ENCODE measurements at regions not wholly inside any gene's neighbourhood (a gene's known extent, or its start where the extent isn't known, plus 50 kb on each side); places are given as distances from the start of the nearest gene placed in this dataset.
A peak's percentile ranks its signal among the peaks of the same experiment; 100 is the strongest.

DNA sequence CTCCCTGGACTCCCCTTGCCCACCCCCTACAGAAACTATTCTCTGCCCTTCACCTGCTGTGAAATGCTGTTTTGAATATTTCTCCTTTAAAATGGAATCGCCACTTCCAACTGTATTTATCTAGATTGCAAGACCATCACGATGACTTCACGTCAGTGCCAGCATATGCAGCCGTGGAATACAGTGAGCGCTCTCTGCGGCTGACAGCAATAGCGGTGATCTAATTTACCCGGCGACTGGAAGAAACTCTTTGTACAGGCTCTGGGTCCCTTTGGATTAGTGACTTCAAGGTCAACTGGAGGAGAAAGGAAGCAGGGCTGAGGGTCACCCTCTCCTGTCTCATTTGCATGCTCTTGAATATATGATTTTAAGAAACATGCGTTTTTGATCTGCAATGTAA, 192.0 kb downstream of the IRX1 start:
- TF ChIP-seq, protein P1, sequence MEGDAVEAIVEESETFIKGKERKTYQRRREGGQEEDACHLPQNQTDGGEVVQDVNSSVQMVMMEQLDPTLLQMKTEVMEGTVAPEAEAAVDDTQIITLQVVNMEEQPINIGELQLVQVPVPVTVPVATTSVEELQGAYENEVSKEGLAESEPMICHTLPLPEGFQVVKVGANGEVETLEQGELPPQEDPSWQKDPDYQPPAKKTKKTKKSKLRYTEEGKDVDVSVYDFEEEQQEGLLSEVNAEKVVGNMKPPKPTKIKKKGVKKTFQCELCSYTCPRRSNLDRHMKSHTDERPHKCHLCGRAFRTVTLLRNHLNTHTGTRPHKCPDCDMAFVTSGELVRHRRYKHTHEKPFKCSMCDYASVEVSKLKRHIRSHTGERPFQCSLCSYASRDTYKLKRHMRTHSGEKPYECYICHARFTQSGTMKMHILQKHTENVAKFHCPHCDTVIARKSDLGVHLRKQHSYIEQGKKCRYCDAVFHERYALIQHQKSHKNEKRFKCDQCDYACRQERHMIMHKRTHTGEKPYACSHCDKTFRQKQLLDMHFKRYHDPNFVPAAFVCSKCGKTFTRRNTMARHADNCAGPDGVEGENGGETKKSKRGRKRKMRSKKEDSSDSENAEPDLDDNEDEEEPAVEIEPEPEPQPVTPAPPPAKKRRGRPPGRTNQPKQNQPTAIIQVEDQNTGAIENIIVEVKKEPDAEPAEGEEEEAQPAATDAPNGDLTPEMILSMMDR (IDR thresholded peaks at IDR 0.05; ENCODE audit: borderline replicate concordance, extremely low read depth, insufficient read depth) = no peak
- Histone ChIP-seq H3K36me3 (ENCODE audit: control insufficient read depth in 2 of 3, insufficient read depth in 3 of 3, low read length in 3 of 3) (peaks cover 0 to 2% (median 0%) of the 10 kb centered on the region in 3 donors), H3K4me1 (ENCODE audit: control insufficient read depth in 2 of 3, insufficient read depth in 2 of 3, low read depth in 1 of 3, low read length in 3 of 3) (no peaks in the 10 kb centered on the region), H3K27me3 (ENCODE audit: control insufficient read depth, insufficient read depth, low read length) (no peaks in the 10 kb centered on the region), H3K27ac (ENCODE audit: low read depth in 2 of 2, low read length in 2 of 2) (no peak overlapping the region), H3K4me3 (ENCODE audit: low read length in 3 of 3) (no peak overlapping the region), H3K9me3 (ENCODE audit: control insufficient read depth in 2 of 3, insufficient read depth in 1 of 3, low read length in 3 of 3) (peaks cover 0 to 7% (median 2%) of the 10 kb centered on the region in 3 donors), H3K9ac (ENCODE audit: low read length in 3 of 3) (no peak overlapping the region)
- DNase-seq = peak in 2 of 5 donors; percentile 1 to 8
- FAIRE-seq = no peak
- intact Hi-C loops (cut with DNase I) = no loop called here

DNA sequence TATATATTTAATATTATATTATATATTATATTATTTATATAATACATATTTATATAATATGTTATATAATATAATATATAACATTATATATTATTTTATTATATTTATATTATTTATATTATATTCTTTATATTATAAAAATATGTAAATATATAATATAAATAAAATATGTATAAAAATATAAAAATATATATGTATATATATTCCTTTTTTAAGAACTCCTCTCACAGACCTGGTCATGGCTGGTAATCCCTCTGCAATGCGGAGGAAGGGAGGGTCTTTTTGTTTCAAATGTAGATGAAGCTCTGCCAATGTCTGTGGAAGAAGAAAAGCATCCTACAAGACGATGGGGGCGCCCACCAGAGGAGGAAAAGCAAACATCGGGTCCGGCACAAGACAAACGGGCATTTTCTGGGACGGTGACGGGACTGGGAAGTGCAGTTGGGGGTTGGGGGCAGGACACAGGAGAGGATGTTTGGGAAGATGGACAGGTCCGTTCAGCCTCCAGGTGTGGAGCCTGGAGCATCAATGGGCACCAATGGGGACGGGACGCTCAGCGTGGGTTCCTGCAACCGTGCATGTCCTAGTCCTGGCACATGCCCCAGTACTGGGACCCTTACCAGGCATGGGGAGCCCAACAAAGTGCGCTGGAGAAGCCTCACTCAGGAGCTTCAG, 194.0 kb downstream of the IRX1 start:
- H3K27ac ChIP-seq (ENCODE audit: low read depth in 2 of 2, low read length in 2 of 2) = no peak overlapping the region
- FAIRE-seq (peak; percentile 99), DNase-seq (no peak)
- TF ChIP-seq, protein P1 (IDR thresholded peaks at IDR 0.05; ENCODE audit: borderline replicate concordance, extremely low read depth, insufficient read depth) = no peak
- peaks cover 0 to 7% (median 2%) of the 10 kb centered on the region in 3 donors for H3K9me3 ChIP-seq (ENCODE audit: control insufficient read depth in 2 of 3, insufficient read depth in 1 of 3, low read length in 3 of 3)
- no peaks in the 10 kb centered on the region for H3K27me3 ChIP-seq (ENCODE audit: control insufficient read depth, insufficient read depth, low read length)
- H3K4me1 ChIP-seq (ENCODE audit: control insufficient read depth in 2 of 3, insufficient read depth in 2 of 3, low read depth in 1 of 3, low read length in 3 of 3) = no peaks in the 10 kb centered on the region
- no peak overlapping the region for H3K9ac ChIP-seq (ENCODE audit: low read length in 3 of 3)
- intact Hi-C loops (cut with DNase I) = no loop called here
- H3K4me3 ChIP-seq (ENCODE audit: low read length in 3 of 3) = no peak overlapping the region
- H3K36me3 ChIP-seq (ENCODE audit: control insufficient read depth in 2 of 3, insufficient read depth in 3 of 3, low read length in 3 of 3) = peaks cover 0 to 2% (median 0%) of the 10 kb centered on the region in 3 donors

DNA sequence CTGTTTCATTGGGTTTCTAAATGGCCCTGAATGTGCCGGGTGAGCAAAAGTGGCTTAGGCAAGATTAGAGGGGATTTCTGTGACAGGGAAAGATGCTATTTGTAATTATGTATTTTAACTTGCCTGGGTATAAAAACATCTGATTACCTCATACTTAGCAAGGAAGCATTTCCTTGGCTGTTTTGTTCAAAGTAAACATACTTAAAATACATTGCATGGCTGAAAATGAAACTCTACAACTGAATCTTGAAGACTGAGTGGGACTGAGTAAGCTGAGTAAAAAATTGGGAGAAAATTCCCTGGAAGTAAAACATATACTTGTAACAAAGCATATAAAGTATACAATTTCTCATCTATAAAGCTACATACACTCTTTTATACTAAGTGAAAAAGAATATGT, 197.5 kb downstream of the IRX1 start:
- H3K4me1 ChIP-seq (ENCODE audit: control insufficient read depth in 2 of 3, insufficient read depth in 2 of 3, low read depth in 1 of 3, low read length in 3 of 3) = no peaks in the 10 kb centered on the region
- H3K9ac ChIP-seq (ENCODE audit: low read length in 3 of 3) = no peak overlapping the region
- H3K4me3 ChIP-seq (ENCODE audit: low read length in 3 of 3) = no peak overlapping the region
- TF ChIP-seq, protein P1 (IDR thresholded peaks at IDR 0.05; ENCODE audit: borderline replicate concordance, extremely low read depth, insufficient read depth) = no peak
- H3K9me3 ChIP-seq (ENCODE audit: control insufficient read depth in 2 of 3, insufficient read depth in 1 of 3, low read length in 3 of 3) = no peaks in the 10 kb centered on the region
- FAIRE-seq (no peak), DNase-seq (no peak)
- H3K27me3 ChIP-seq (ENCODE audit: control insufficient read depth, insufficient read depth, low read length) = no peaks in the 10 kb centered on the region
- intact Hi-C loops (cut with DNase I) = no loop called here
- no peak overlapping the region for H3K27ac ChIP-seq (ENCODE audit: low read depth in 2 of 2, low read length in 2 of 2)
- H3K36me3 ChIP-seq (ENCODE audit: control insufficient read depth in 2 of 3, insufficient read depth in 3 of 3, low read length in 3 of 3) = no peaks in the 10 kb centered on the region

DNA sequence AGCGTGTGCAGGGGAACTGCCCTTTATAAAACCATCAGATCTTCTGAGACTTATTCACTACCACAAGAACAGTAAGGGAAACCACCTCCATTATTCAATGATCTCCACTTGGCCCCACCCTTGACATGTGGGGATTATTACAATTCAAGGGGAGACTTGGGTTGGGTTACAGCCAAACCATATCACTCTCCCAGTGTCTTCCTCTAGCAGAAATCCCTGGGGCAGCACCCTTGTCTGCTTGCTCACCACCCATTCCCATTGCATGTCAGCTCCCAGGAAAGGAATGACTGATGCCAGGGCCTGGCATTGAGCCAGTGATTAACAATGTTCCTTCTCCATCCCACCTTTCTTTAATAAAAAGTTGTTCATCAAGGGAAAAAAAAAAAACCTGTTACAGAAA, 199.0 kb downstream of the IRX1 start:
- intact Hi-C loops (cut with DNase I) = no loop called here
- DNase-seq (no peak), FAIRE-seq (no peak)
- Histone ChIP-seq H3K36me3 (ENCODE audit: control insufficient read depth in 2 of 3, insufficient read depth in 3 of 3, low read length in 3 of 3) (no peaks in the 10 kb centered on the region), H3K4me3 (ENCODE audit: low read length in 3 of 3) (no peak overlapping the region), H3K9ac (ENCODE audit: low read length in 3 of 3) (no peak overlapping the region), H3K27ac (ENCODE audit: low read depth in 2 of 2, low read length in 2 of 2) (no peak overlapping the region), H3K9me3 (ENCODE audit: control insufficient read depth in 2 of 3, insufficient read depth in 1 of 3, low read length in 3 of 3) (no peaks in the 10 kb centered on the region), H3K4me1 (ENCODE audit: control insufficient read depth in 2 of 3, insufficient read depth in 2 of 3, low read depth in 1 of 3, low read length in 3 of 3) (no peaks in the 10 kb centered on the region), H3K27me3 (ENCODE audit: control insufficient read depth, insufficient read depth, low read length) (no peaks in the 10 kb centered on the region)
- TF ChIP-seq, protein P1 (IDR thresholded peaks at IDR 0.05; ENCODE audit: borderline replicate concordance, extremely low read depth, insufficient read depth) = no peak

Measured in kidney (tissue), 13 donors.